HG03575 (cell line): ENCODE measurements at regions not wholly inside any gene's neighbourhood (a gene's known extent, or its start where the extent isn't known, plus 50 kb on each side); places are given as distances from the start of the nearest gene placed in this dataset.
"Not testable (repeated sequence)": the region's sequence is repeated elsewhere in the genome, so short reads cannot be mapped to it uniquely, and the experiment has no call there.

Experiments used
- ATAC-seq: cut with Tn5 transposase; IDR thresholded peaks from one replicate; pipeline ENCODE4 v1.9.1; 2021; ENCODE audit not compliant: unreplicated experiment, insufficient number of reproducible peaks, low FRiP score; ENCODE audit errors: extremely low read depth

- no peak for ATAC-seq
These were observed 111.8 kb downstream of the SKIDA1 start for GRCh38 chr10:21413680-21414079.

- ATAC-seq: no peak
These were observed 112.2 kb downstream of the SKIDA1 start for GRCh38 chr10:21413268-21413667.

- ATAC-seq: no peak
These were observed 118.8 kb downstream of the SKIDA1 start for GRCh38 chr10:21406595-21407193.

GRCh38 chr10:21405981-21406380, 119.5 kb downstream of the SKIDA1 start:
- no peak for ATAC-seq

- ATAC-seq: no peak
These were observed 122.0 kb downstream of the SKIDA1 start for GRCh38 chr10:21403256-21404015.

- no peak for ATAC-seq
These were observed 122.8 kb downstream of the SKIDA1 start for GRCh38 chr10:21402606-21403083.

GRCh38 chr10:21401196-21401595, 124.3 kb downstream of the SKIDA1 start:
- no peak for ATAC-seq

- no peak for ATAC-seq
These were observed 126.0 kb downstream of the SKIDA1 start for GRCh38 chr10:21399392-21400035.

GRCh38 chr10:21398563-21399231, 126.8 kb downstream of the SKIDA1 start:
- no peak for ATAC-seq

GRCh38 chr10:21396889-21397288, 128.6 kb downstream of the SKIDA1 start:
- no peak for ATAC-seq

- ATAC-seq: no peak
These were observed 131.6 kb downstream of the SKIDA1 start for GRCh38 chr10:21393931-21394330.

GRCh38 chr10:21388589-21388988, 136.9 kb downstream of the SKIDA1 start:
- no peak for ATAC-seq

- ATAC-seq: no peak
These were observed 137.6 kb downstream of the SKIDA1 start for GRCh38 chr10:21387868-21388267.

GRCh38 chr10:21385996-21386585, 139.4 kb downstream of the SKIDA1 start:
- ATAC-seq: no peak

- ATAC-seq: no peak
These were observed 139.9 kb downstream of the SKIDA1 start for GRCh38 chr10:21385536-21385935.

- no peak for ATAC-seq
These were observed 146.3 kb downstream of the SKIDA1 start for GRCh38 chr10:21379143-21379542.

GRCh38 chr10:21375274-21375673, 150.2 kb downstream of the SKIDA1 start:
- not testable (repeated sequence) for ATAC-seq

- not testable (repeated sequence) for ATAC-seq
These were observed 151.6 kb downstream of the SKIDA1 start for GRCh38 chr10:21373881-21374280.
